A549 (cell line): ENCODE measurements at regions not wholly inside any gene's neighbourhood (a gene's known extent, or its start where the extent isn't known, plus 50 kb on each side); places are given as distances from the start of the nearest gene placed in this dataset.

Source experiments
- ATAC-seq, 2 experiments: fragments of 200-7000 bp in 1 of 2; fragments of >200 bp in 1 of 2; cut with Nextera tagmentation in 1 of 2; cut with Tn5 transposase in 1 of 2; 3 replicates each; pipeline versions ENCODE4 v1.8.0 to v1.9.1; 2018 to 2020; ENCODE audit warnings: mild to moderate bottlenecking in 1 of 2, moderate library complexity in 1 of 2
- CTCF ChIA-PET: fragments of 300-600 bp; sonication (Branson Sonifier 250); formaldehyde crosslinking; extraction: SDS; loops from one replicate; lab custom pipeline; 2021; ENCODE audit warnings: antibody characterized with exemption, inconsistent platforms; lab: Yijun Ruan, JAX
- POLR2A ChIA-PET: fragments of 350-600 bp; formaldehyde crosslinking; extraction: SDS; loops from one replicate; lab custom pipeline; 2021; ENCODE audit warnings: antibody characterized with exemption, inconsistent platforms; lab: Yijun Ruan, JAX
- DNase-seq, 2 experiments: peaks; one replicate each; pipeline versions ENCODE4 v3.0.0 to v3.0.0-alpha.2; 2011 to 2016; ENCODE audit warnings: low read depth in 1 of 2, low spot score in 1 of 2
- FAIRE-seq: peaks from 2 replicates; lab custom pipeline; 2011; peaks lifted over from hg19 to GRCh38; lab: Jason Lieb, UNC
- H3K27ac ChIP-seq, 2 experiments: fragments of >200 bp; sonication (Bioruptor Twin); formaldehyde crosslinking; 3 replicates each; pipeline ENCODE4 v1.5.1; 2016 to 2017
- H3K4me1 ChIP-seq: fragments of >200 bp; sonication (Bioruptor Twin); formaldehyde crosslinking; 3 replicates; pipeline ENCODE4 v1.6.1; 2016
- H3K4me2 ChIP-seq: fragments of >200 bp; sonication (Bioruptor Twin); formaldehyde crosslinking; 3 replicates; pipeline ENCODE4 v1.6.1; 2016
- H3K4me3 ChIP-seq: fragments of >200 bp; sonication (Bioruptor Twin); formaldehyde crosslinking; 3 replicates; pipeline ENCODE4 v1.5.1; 2016
- H3K9me3 ChIP-seq: fragments of >200 bp; sonication (Bioruptor Twin); formaldehyde crosslinking; 3 replicates; pipeline ENCODE4 v1.6.1; 2016
- BCL3 ChIP-seq: fragments of >200 bp; sonication (Bioruptor Twin); formaldehyde crosslinking; IDR thresholded peaks from 3 replicates; pipeline ENCODE4 v1.6.1; 2016
- CHD2 ChIP-seq: fragments of 150-350 bp; IDR thresholded peaks from 2 replicates; pipeline ENCODE4 v1.6.1; 2014; ENCODE audit warnings: low read length; ENCODE audit not compliant: partially characterized antibody
- CHD4 ChIP-seq: fragments of 200-600 bp; sonication (generic); IDR thresholded peaks from 2 replicates; pipeline ENCODE4 v1.6.1; 2016; ENCODE audit warnings: antibody characterized with exemption, mild to moderate bottlenecking, borderline replicate concordance
- EHMT2 ChIP-seq: fragments of 200-600 bp; sonication (generic); IDR thresholded peaks from 2 replicates; pipeline ENCODE4 v1.6.1; 2016; ENCODE audit warnings: antibody characterized with exemption, low read depth, mild to moderate bottlenecking, moderate library complexity
- ELK1 ChIP-seq: fragments of 150-350 bp; IDR thresholded peaks from 2 replicates; pipeline ENCODE4 v1.6.1; 2014; ENCODE audit warnings: low read depth, mild to moderate bottlenecking, low read length
- EP300 ChIP-seq, 2 experiments: fragments of >200 bp; sonication (Bioruptor Twin); formaldehyde crosslinking; IDR thresholded peaks; 2 replicates in 1 of 2; 3 replicates in 1 of 2; pipeline ENCODE4 v1.6.1; 2016 to 2017
- FOSL2 ChIP-seq, 2 experiments: fragments of 450-650 bp in 1 of 2; fragments of >200 bp in 1 of 2; sonication (Bioruptor Twin) in 1 of 2; formaldehyde crosslinking; IDR thresholded peaks; 2 replicates each; pipeline versions ENCODE4 v1.5.0 to v1.6.1; 2016 to 2020; ENCODE audit warnings: mild to moderate bottlenecking in 1 of 2, moderate library complexity in 1 of 2
- FOXS1 ChIP-seq: fragments of 250-450 bp; sonication (Bioruptor Pico); IDR thresholded peaks from 2 replicates; pipeline ENCODE4 v1.5.0; 2020; ENCODE audit warnings: mild to moderate bottlenecking, moderate library complexity
- HDAC2 ChIP-seq: fragments of 200-600 bp; sonication (generic); IDR thresholded peaks from 2 replicates; pipeline ENCODE4 v1.6.1; 2016
- HES2 ChIP-seq: fragments of >200 bp; sonication (Bioruptor Twin); formaldehyde crosslinking; IDR thresholded peaks from 2 replicates; pipeline ENCODE4 v1.6.1; 2016
- HOXB5 ChIP-seq: fragments of 250-450 bp; sonication (Bioruptor Pico); IDR thresholded peaks from 2 replicates; pipeline ENCODE4 v1.5.0; 2020; ENCODE audit warnings: mild to moderate bottlenecking, moderate library complexity
- JUN ChIP-seq, 2 experiments: fragments of >200 bp; sonication (Bioruptor Twin); formaldehyde crosslinking; IDR thresholded peaks; 2 replicates in 1 of 2; 3 replicates in 1 of 2; pipeline ENCODE4 v1.6.1; 2016 to 2017
- JUNB ChIP-seq: fragments of >200 bp; sonication (Bioruptor Twin); formaldehyde crosslinking; IDR thresholded peaks from 2 replicates; pipeline ENCODE4 v1.6.1; 2016
- KDM1A ChIP-seq: fragments of 200-600 bp; sonication (generic); IDR thresholded peaks from 2 replicates; pipeline ENCODE4 v1.6.1; 2016; ENCODE audit warnings: low read depth, mild to moderate bottlenecking
- MAX ChIP-seq: IDR thresholded peaks from 2 replicates; pipeline ENCODE4 v1.6.1; 2012
- NFE2L2 ChIP-seq: fragments of 150-350 bp; conservative IDR thresholded peaks from 2 replicates; pipeline ENCODE4 v1.6.1; 2014; ENCODE audit warnings: low read length
- NR3C1 ChIP-seq: fragments of >200 bp; sonication (Bioruptor Twin); formaldehyde crosslinking; IDR thresholded peaks from 3 replicates; pipeline ENCODE4 v1.6.1; 2017
- PHF8 ChIP-seq: fragments of 200-600 bp; sonication (generic); IDR thresholded peaks from 2 replicates; pipeline ENCODE4 v1.6.1; 2016; ENCODE audit warnings: low read depth, mild to moderate bottlenecking, antibody characterized with exemption, moderate library complexity, borderline replicate concordance
- POLR2AphosphoS2 ChIP-seq: conservative IDR thresholded peaks from 2 replicates; pipeline ENCODE4 v1.6.1; 2012; ENCODE audit warnings: low read length, improper control_type of control experiment, inconsistent platforms
- REST ChIP-seq: fragments of 200-600 bp; sonication (generic); IDR thresholded peaks from 2 replicates; pipeline ENCODE4 v1.6.1; 2016; ENCODE audit warnings: antibody characterized with exemption, mild to moderate bottlenecking, moderate library complexity
- SMC3 ChIP-seq: fragments of >200 bp; sonication (Bioruptor Twin); formaldehyde crosslinking; IDR thresholded peaks from 3 replicates; pipeline ENCODE4 v1.6.1; 2018; ENCODE audit warnings: inconsistent platforms
- ZC3H11A ChIP-seq: fragments of 450-650 bp; IDR thresholded peaks from 2 replicates; pipeline ENCODE4 v1.6.1; 2014; ENCODE audit warnings: antibody characterized with exemption, mild to moderate bottlenecking
- ZSCAN20 ChIP-seq: fragments of 250-450 bp; sonication (Bioruptor Pico); IDR thresholded peaks from 2 replicates; pipeline ENCODE4 v1.8.0; 2022; ENCODE audit warnings: mild to moderate bottlenecking, moderate library complexity
- WGBS: methylation state at CpG from one replicate; pipeline ENCODE4 v1.1.6; 2017; ENCODE audit errors: missing lambda C conversion rate; 5-methylcytosine and 5-hydroxymethylcytosine counted together

GRCh38 chr14:87088588-87088987, 904.4 kb downstream of the GALC start:
- H3K27ac ChIP-seq = no peak overlapping the region
- DNase-seq (no peak), ATAC-seq (no peak), FAIRE-seq (no peak)
- WGBS = 0% methylated on average over 1 of the region's 3 CpGs
- H3K9me3 ChIP-seq = no peaks in the 10 kb centered on the region
- H3K4me2 ChIP-seq = no peak overlapping the region
- ChIA-PET POLR2A (no interaction called here), CTCF (no interaction called here)
- no peak overlapping the region for H3K4me3 ChIP-seq
- no peaks in the 10 kb centered on the region for H3K4me1 ChIP-seq
- TF ChIP-seq KDM1A (no peak), NR3C1 (no peak), ZSCAN20 (CRISPR knock-in tag) (no peak), REST (no peak), NFE2L2 (no peak)

GRCh38 chr14:87087881-87088280, 905.1 kb downstream of the GALC start:
- TF ChIP-seq CHD4 (no peak), HES2 (no peak), PHF8 (no peak)
- DNase-seq = no peak
- no peak overlapping the region for H3K27ac ChIP-seq
- POLR2A ChIA-PET = no interaction called here
- CTCF ChIA-PET = no interaction called here
- no peak for FAIRE-seq
- no peak overlapping the region for H3K4me2 ChIP-seq
- no peaks in the 10 kb centered on the region for H3K4me1 ChIP-seq
- H3K4me3 ChIP-seq = no peak overlapping the region
- H3K9me3 ChIP-seq = no peaks in the 10 kb centered on the region
- WGBS = 0% methylated on average over 1 of the region's 1 CpG
- no peak for ATAC-seq

- 8% methylated on average over 1 of the region's 1 CpG for WGBS
Observed at GRCh38 chr14:87084908-87085307, 908.1 kb downstream of the GALC start.

More at GRCh38 chr14:87084908-87085307, 908.1 kb downstream of the GALC start:
- H3K9me3 ChIP-seq = no peaks in the 10 kb centered on the region
- H3K4me3 ChIP-seq = no peak overlapping the region
- no peak overlapping the region for H3K4me2 ChIP-seq
- H3K4me1 ChIP-seq = no peaks in the 10 kb centered on the region
- CTCF ChIA-PET = no interaction called here
- DNase-seq (no peak), FAIRE-seq (no peak), ATAC-seq (no peak)
- no peak overlapping the region for H3K27ac ChIP-seq
- POLR2A ChIA-PET = no interaction called here
- TF ChIP-seq FOXS1 (CRISPR knock-in tag) (no peak), POLR2AphosphoS2 (no peak), HDAC2 (no peak), JUN (IDR thresholded peaks at IDR 0.05) (no peak), CHD2 (no peak), ZC3H11A (no peak), ELK1 (no peak), CHD4 (no peak), JUNB (no peak), BCL3 (no peak), HOXB5 (no peak), FOSL2 (IDR thresholded peaks at IDR 0.05) (no peak), FOSL2 (CRISPR knock-in tag; IDR thresholded peaks at IDR 0.05) (no peak), EP300 (IDR thresholded peaks at IDR 0.05) (no peak), SMC3 (no peak), MAX (no peak), EHMT2 (no peak)
